Osteocyte (in vitro differentiated cells): ENCODE measurements at regions not wholly inside any gene's neighbourhood (a gene's known extent, or its start where the extent isn't known, plus 50 kb on each side); places are given as distances from the start of the nearest gene placed in this dataset.

Source experiments
- DNase-seq: peaks from one replicate; pipeline ENCODE4 v3.0.0; 2021; ENCODE audit warnings: mixed read lengths; ENCODE audit not compliant: unreplicated experiment; ENCODE audit errors: extremely low spot score
- H3K27ac Mint-ChIP-seq: one replicate; pipeline ENCODE4 v1.8.0; 2021; ENCODE audit warnings: mild to moderate bottlenecking, mixed read lengths; ENCODE audit not compliant: unreplicated experiment
- H3K27me3 Mint-ChIP-seq: one replicate; pipeline ENCODE4 v1.8.0; 2021; ENCODE audit warnings: mixed read lengths; ENCODE audit not compliant: unreplicated experiment
- H3K36me3 Mint-ChIP-seq: one replicate; pipeline ENCODE4 v1.8.0; 2021; ENCODE audit warnings: mixed read lengths; ENCODE audit not compliant: unreplicated experiment
- H3K4me1 Mint-ChIP-seq: one replicate; pipeline ENCODE4 v1.8.0; 2021; ENCODE audit warnings: mixed read lengths; ENCODE audit not compliant: unreplicated experiment
- H3K4me3 Mint-ChIP-seq: one replicate; pipeline ENCODE4 v1.8.0; 2021; ENCODE audit warnings: mild to moderate bottlenecking, moderate library complexity, mixed read lengths; ENCODE audit not compliant: unreplicated experiment
- H3K9me3 Mint-ChIP-seq: one replicate; pipeline ENCODE4 v1.8.0; 2021; ENCODE audit warnings: mixed read lengths; ENCODE audit not compliant: unreplicated experiment
- CTCF ChIP-seq: fragments of 200-600 bp; sonication (generic); IDR thresholded peaks from 2 replicates; pipeline ENCODE4 v1.5.0; 2021; ENCODE audit warnings: antibody characterized with exemption, mild to moderate bottlenecking, moderate library complexity

- no peak for TF ChIP-seq CTCF
- no peaks in the 10 kb centered on the region for H3K9me3 Mint-ChIP-seq
- DNase-seq = no peak
- H3K4me3 Mint-ChIP-seq = no peak overlapping the region
- no peak overlapping the region for H3K27ac Mint-ChIP-seq
- H3K36me3 Mint-ChIP-seq = no peaks in the 10 kb centered on the region
- H3K4me1 Mint-ChIP-seq = peaks cover 7% of the 10 kb centered on the region
- peaks cover 13% of the 10 kb centered on the region for H3K27me3 Mint-ChIP-seq
These were observed 275.3 kb downstream of the PARN start for GRCh38 chr16:14354561-14355351.

GRCh38 chr16:14353340-14353739 lies 276.7 kb downstream of the PARN start:
- Mint-ChIP-seq H3K27ac (no peak overlapping the region), H3K27me3 (peaks cover 10% of the 10 kb centered on the region), H3K4me3 (no peak overlapping the region), H3K36me3 (no peaks in the 10 kb centered on the region), H3K9me3 (no peaks in the 10 kb centered on the region), H3K4me1 (peaks cover 7% of the 10 kb centered on the region)
- DNase-seq = no peak
- TF ChIP-seq CTCF = no peak

- Mint-ChIP-seq H3K4me1 (peaks cover 7% of the 10 kb centered on the region), H3K4me3 (no peak overlapping the region), H3K9me3 (no peaks in the 10 kb centered on the region), H3K27me3 (peaks cover 4% of the 10 kb centered on the region), H3K27ac (no peak overlapping the region), H3K36me3 (no peaks in the 10 kb centered on the region)
- TF ChIP-seq CTCF = no peak
- no peak for DNase-seq
These were observed 278.4 kb downstream of the PARN start for GRCh38 chr16:14351647-14352046.

- DNase-seq = no peak
- H3K4me3 Mint-ChIP-seq = no peak overlapping the region
- H3K9me3 Mint-ChIP-seq = peaks cover 8% of the 10 kb centered on the region
- peaks cover 2% of the 10 kb centered on the region for H3K27me3 Mint-ChIP-seq
- no peak for TF ChIP-seq CTCF
- H3K27ac Mint-ChIP-seq = no peak overlapping the region
- no peaks in the 10 kb centered on the region for H3K36me3 Mint-ChIP-seq
- peaks cover 7% of the 10 kb centered on the region for H3K4me1 Mint-ChIP-seq
These were observed 279.4 kb downstream of the PARN start for GRCh38 chr16:14350626-14351025.

GRCh38 chr16:14350081-14350480 lies 279.0 kb downstream of the MRTFB start:
- H3K9me3 Mint-ChIP-seq = peaks cover 8% of the 10 kb centered on the region
- H3K27me3 Mint-ChIP-seq = no peaks in the 10 kb centered on the region
- H3K36me3 Mint-ChIP-seq = no peaks in the 10 kb centered on the region
- no peak overlapping the region for H3K27ac Mint-ChIP-seq
- TF ChIP-seq CTCF = no peak
- no peak for DNase-seq
- no peak overlapping the region for H3K4me3 Mint-ChIP-seq
- peaks cover 7% of the 10 kb centered on the region for H3K4me1 Mint-ChIP-seq
